HEK293T (cell line): ENCODE measurements at regions not wholly inside any gene's neighbourhood (a gene's known extent, or its start where the extent isn't known, plus 50 kb on each side); places are given as distances from the start of the nearest gene placed in this dataset.

Experiments
- ARNT ChIP-seq: fragments of 450-650 bp; IDR thresholded peaks from 2 replicates; pipeline ENCODE4 v1.6.1; 2017; ENCODE audit warnings: mild to moderate bottlenecking
- BHLHE40 ChIP-seq: fragments of 450-650 bp; IDR thresholded peaks from 2 replicates; pipeline ENCODE4 v1.6.1; 2016; ENCODE audit warnings: mild to moderate bottlenecking, moderate library complexity, borderline replicate concordance
- FOXA1 ChIP-seq: fragments of 450-650 bp; IDR thresholded peaks from 2 replicates; pipeline ENCODE4 v1.6.1; 2016; ENCODE audit warnings: mild to moderate bottlenecking
- FOXK2 ChIP-seq: fragments of 450-650 bp; IDR thresholded peaks from 2 replicates; pipeline ENCODE4 v1.6.1; 2016; ENCODE audit warnings: mild to moderate bottlenecking
- FOXM1 ChIP-seq: fragments of 450-650 bp; IDR thresholded peaks from 2 replicates; pipeline ENCODE4 v1.6.1; 2017; ENCODE audit warnings: mild to moderate bottlenecking, borderline replicate concordance
- HDGF ChIP-seq: fragments of 450-650 bp; IDR thresholded peaks from 2 replicates; pipeline ENCODE4 v1.6.1; 2017; ENCODE audit warnings: antibody characterized with exemption, borderline replicate concordance
- LEF1 ChIP-seq: fragments of 450-650 bp; IDR thresholded peaks from 2 replicates; pipeline ENCODE4 v1.6.1; 2017; ENCODE audit warnings: mild to moderate bottlenecking, borderline replicate concordance
- NFRKB ChIP-seq: fragments of 450-650 bp; IDR thresholded peaks from 2 replicates; pipeline ENCODE4 v1.6.1; 2016; ENCODE audit warnings: mild to moderate bottlenecking, moderate library complexity
- PKNOX1 ChIP-seq: fragments of 450-650 bp; IDR thresholded peaks from 2 replicates; pipeline ENCODE4 v1.6.1; 2016
- SP1 ChIP-seq: fragments of 450-650 bp; IDR thresholded peaks from 2 replicates; pipeline ENCODE4 v1.6.1; 2017
- TARDBP ChIP-seq: fragments of 450-650 bp; IDR thresholded peaks from 2 replicates; pipeline ENCODE4 v1.6.1; 2016
- ZNF384 ChIP-seq: fragments of 450-650 bp; IDR thresholded peaks from 2 replicates; pipeline ENCODE4 v1.6.1; 2016

GRCh38 chr4:96833831-96834230 is 993.9 kb downstream of the PDHA2 start:
- TF ChIP-seq SP1: no peak
- TF ChIP-seq TARDBP: no peak
- no peak for TF ChIP-seq FOXK2
- TF ChIP-seq HDGF: no peak
- no peak for TF ChIP-seq FOXM1
- no peak for TF ChIP-seq ZNF384
- TF ChIP-seq NFRKB: no peak
- no peak for TF ChIP-seq PKNOX1
- TF ChIP-seq BHLHE40: no peak
- no peak for TF ChIP-seq ARNT
- TF ChIP-seq LEF1: no peak
- TF ChIP-seq FOXA1: no peak
